ENCODE measurements at regions not wholly inside any gene's neighbourhood (a gene's known extent, or its start where the extent isn't known, plus 50 kb on each side); places are given as distances from the start of the nearest gene placed in this dataset.

DNA sequence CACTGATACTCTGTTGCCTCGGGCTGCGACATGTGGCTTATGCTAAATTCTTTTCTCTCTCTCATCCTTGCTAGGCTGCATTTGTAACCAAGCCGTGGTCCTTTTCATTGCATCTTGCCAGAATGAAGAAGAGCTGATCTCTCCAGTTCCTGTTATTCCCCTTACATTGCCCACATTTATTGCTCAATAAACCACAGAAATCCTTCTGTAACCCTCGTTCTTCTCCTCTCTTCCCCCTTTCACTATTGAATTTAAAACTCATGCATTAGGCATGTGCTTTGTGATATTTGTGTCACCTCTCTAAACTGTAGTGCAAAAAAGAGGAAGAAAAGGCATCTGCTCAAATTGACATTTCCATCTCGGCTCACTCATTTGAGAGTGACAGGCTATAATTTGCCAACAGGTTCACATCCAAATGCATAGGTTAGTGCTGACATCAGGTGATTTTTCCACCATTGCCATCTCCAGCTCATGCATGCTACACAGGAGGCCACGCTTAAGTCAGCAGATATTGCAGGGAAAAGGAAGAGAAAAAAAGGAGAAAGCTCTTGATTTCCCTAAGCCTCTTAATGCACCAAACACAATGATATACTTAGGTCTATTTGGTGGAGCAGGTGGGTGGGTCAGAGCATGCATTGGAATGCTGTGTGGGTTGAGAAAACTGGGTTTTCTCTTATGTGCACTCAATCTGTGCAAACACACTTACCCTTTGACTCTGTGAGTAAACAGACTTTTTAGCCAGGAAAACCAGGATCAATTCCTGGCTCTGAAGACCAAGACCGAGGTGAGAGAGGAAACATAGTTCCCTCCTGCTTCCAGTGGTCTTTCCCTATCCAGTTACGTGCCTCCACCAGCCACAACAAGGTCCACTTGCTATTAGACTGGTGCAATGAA is 642.7 kb downstream of the HS3ST4 start (continued):
- 0 out of 2 replicates have a peak, but pooled peaks have one; percentile 13 for TF ChIP-seq ARID5B (CRISPR knock-in tag; IDR thresholded peaks at IDR 0.05)
- no peak for TF ChIP-seq ZNF761 (CRISPR knock-in tag; conservative IDR thresholded peaks at IDR 0.05)
- TF ChIP-seq HMG20A (CRISPR knock-in tag; IDR thresholded peaks at IDR 0.05; ENCODE audit: borderline replicate concordance), result 0 out of 2 replicates have a peak, but pooled peaks have one; percentile 32
- no peak for TF ChIP-seq CHD2 (IDR thresholded peaks at IDR 0.05; ENCODE audit: low read depth, low read length)
- peak; percentile 73 for TF ChIP-seq NR2F2 (IDR thresholded peaks at IDR 0.05; ENCODE audit: borderline replicate concordance, low read depth)
- no peak for TF ChIP-seq CCAR2 (optimal IDR thresholded peaks at IDR 0.05; ENCODE audit: low read depth, low read length)
- no peak for TF ChIP-seq ZSCAN9 (CRISPR knock-in tag; IDR thresholded peaks at IDR 0.05; ENCODE audit: borderline replicate concordance)
- TF ChIP-seq ARNT (IDR thresholded peaks at IDR 0.05), result no peak
- TF ChIP-seq PITX1 (CRISPR knock-in tag; IDR thresholded peaks at IDR 0.05), result no peak
- no peak for TF ChIP-seq GATAD1 (CRISPR knock-in tag; IDR thresholded peaks at IDR 0.05)
- TF ChIP-seq PHF21A (CRISPR knock-in tag; IDR thresholded peaks at IDR 0.05), result no peak
- TF ChIP-seq KLF12 (CRISPR knock-in tag; IDR thresholded peaks at IDR 0.05; ENCODE audit: borderline replicate concordance), result no peak
- TF ChIP-seq ZNF644 (CRISPR knock-in tag; IDR thresholded peaks at IDR 0.05; ENCODE audit: low read depth), result no peak
- TF ChIP-seq FOXK1 (CRISPR knock-in tag; IDR thresholded peaks at IDR 0.05; ENCODE audit: borderline replicate concordance, low read depth), result no peak
- no peak for TF ChIP-seq ARID4A (CRISPR knock-in tag; IDR thresholded peaks at IDR 0.05; ENCODE audit: borderline replicate concordance)
- no peak for TF ChIP-seq ZNF549 (CRISPR knock-in tag; IDR thresholded peaks at IDR 0.05)
- 0 out of 2 replicates have a peak, but pooled peaks have one; percentile 35 for TF ChIP-seq ZMYM4 (CRISPR knock-in tag; IDR thresholded peaks at IDR 0.05)
- TF ChIP-seq ZNF629 (CRISPR knock-in tag; conservative IDR thresholded peaks at IDR 0.05), result no peak
- TF ChIP-seq HIVEP1 (CRISPR knock-in tag; IDR thresholded peaks at IDR 0.05), result no peak
- TF ChIP-seq, protein P1, sequence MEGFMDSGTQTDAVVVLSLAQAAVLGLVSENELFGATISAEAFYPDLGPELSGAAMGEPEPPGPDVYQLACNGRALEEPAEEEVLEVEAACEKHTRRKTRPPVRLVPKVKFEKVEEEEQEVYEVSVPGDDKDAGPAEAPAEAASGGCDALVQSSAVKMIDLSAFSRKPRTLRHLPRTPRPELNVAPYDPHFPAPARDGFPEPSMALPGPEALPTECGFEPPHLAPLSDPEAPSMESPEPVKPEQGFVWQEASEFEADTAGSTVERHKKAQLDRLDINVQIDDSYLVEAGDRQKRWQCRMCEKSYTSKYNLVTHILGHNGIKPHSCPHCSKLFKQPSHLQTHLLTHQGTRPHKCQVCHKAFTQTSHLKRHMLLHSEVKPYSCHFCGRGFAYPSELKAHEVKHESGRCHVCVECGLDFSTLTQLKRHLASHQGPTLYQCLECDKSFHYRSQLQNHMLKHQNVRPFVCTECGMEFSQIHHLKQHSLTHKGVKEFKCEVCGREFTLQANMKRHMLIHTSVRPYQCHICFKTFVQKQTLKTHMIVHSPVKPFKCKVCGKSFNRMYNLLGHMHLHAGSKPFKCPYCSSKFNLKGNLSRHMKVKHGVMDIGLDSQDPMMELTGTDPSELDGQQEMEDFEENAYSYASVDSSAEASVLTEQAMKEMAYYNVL (CRISPR knock-in tag; IDR thresholded peaks at IDR 0.05; ENCODE audit: borderline replicate concordance), result no peak
- TF ChIP-seq ZNF451 (CRISPR knock-in tag; IDR thresholded peaks at IDR 0.05), result no peak
- TF ChIP-seq ZNF335 (CRISPR knock-in tag; IDR thresholded peaks at IDR 0.05), result no peak

All from HepG2 (cell line).